IPS-18a (cell line): ENCODE measurements at regions not wholly inside any gene's neighbourhood (a gene's known extent, or its start where the extent isn't known, plus 50 kb on each side); places are given as distances from the start of the nearest gene placed in this dataset.

Source experiments
- H3K27ac ChIP-seq: one replicate; pipeline ENCODE4 v1.5.1; 2013; ENCODE audit warnings: low read length
- H3K27me3 ChIP-seq: one replicate; pipeline ENCODE4 v1.6.1; 2013; ENCODE audit warnings: mild to moderate bottlenecking, low read length; ENCODE audit not compliant: control insufficient read depth, insufficient read depth
- H3K36me3 ChIP-seq: one replicate; pipeline ENCODE4 v1.6.1; 2013; ENCODE audit warnings: low read depth, low read length; ENCODE audit not compliant: control insufficient read depth
- H3K4me1 ChIP-seq: one replicate; pipeline ENCODE4 v1.6.1; 2013; ENCODE audit warnings: low read depth, low read length; ENCODE audit not compliant: control insufficient read depth
- H3K4me3 ChIP-seq: one replicate; pipeline ENCODE4 v1.5.1; 2013; ENCODE audit warnings: low read length
- H3K9ac ChIP-seq: one replicate; pipeline ENCODE4 v1.6.1; 2013; ENCODE audit warnings: mild to moderate bottlenecking, low read length, moderate library complexity
- H3K9me3 ChIP-seq: one replicate; pipeline ENCODE4 v1.6.1; 2013; ENCODE audit warnings: low read depth, low read length; ENCODE audit not compliant: control insufficient read depth

- no peak overlapping the region for H3K4me3 ChIP-seq
- H3K4me1 ChIP-seq, result no peaks in the 10 kb centered on the region
- no peak overlapping the region for H3K9ac ChIP-seq
- H3K27ac ChIP-seq, result no peak overlapping the region
- H3K9me3 ChIP-seq, result no peaks in the 10 kb centered on the region
- no peaks in the 10 kb centered on the region for H3K36me3 ChIP-seq
- no peaks in the 10 kb centered on the region for H3K27me3 ChIP-seq
These were observed 122.8 kb upstream of the MTNR1B start for GRCh38 chr11:92846491-92847125.

GRCh38 chr11:92848578-92848977 is 120.9 kb upstream of the MTNR1B start:
- no peaks in the 10 kb centered on the region for H3K36me3 ChIP-seq
- H3K4me3 ChIP-seq, result no peak overlapping the region
- H3K27me3 ChIP-seq, result no peaks in the 10 kb centered on the region
- no peaks in the 10 kb centered on the region for H3K9me3 ChIP-seq
- H3K4me1 ChIP-seq, result no peaks in the 10 kb centered on the region
- no peak overlapping the region for H3K27ac ChIP-seq
- no peak overlapping the region for H3K9ac ChIP-seq

GRCh38 chr11:92850296-92850826 is 119.1 kb upstream of the MTNR1B start:
- no peak overlapping the region for H3K4me3 ChIP-seq
- H3K9me3 ChIP-seq, result no peaks in the 10 kb centered on the region
- no peaks in the 10 kb centered on the region for H3K36me3 ChIP-seq
- H3K9ac ChIP-seq, result no peak overlapping the region
- H3K4me1 ChIP-seq, result no peaks in the 10 kb centered on the region
- H3K27me3 ChIP-seq, result no peaks in the 10 kb centered on the region
- no peak overlapping the region for H3K27ac ChIP-seq

- no peak overlapping the region for H3K4me3 ChIP-seq
- H3K27me3 ChIP-seq, result no peaks in the 10 kb centered on the region
- H3K4me1 ChIP-seq, result no peaks in the 10 kb centered on the region
- H3K9me3 ChIP-seq, result no peaks in the 10 kb centered on the region
- no peaks in the 10 kb centered on the region for H3K36me3 ChIP-seq
- no peak overlapping the region for H3K9ac ChIP-seq
- H3K27ac ChIP-seq, result no peak overlapping the region
These were observed 117.2 kb upstream of the MTNR1B start for GRCh38 chr11:92852229-92852628.

- H3K4me3 ChIP-seq, result no peak overlapping the region
- H3K4me1 ChIP-seq, result no peaks in the 10 kb centered on the region
- no peaks in the 10 kb centered on the region for H3K27me3 ChIP-seq
- no peak overlapping the region for H3K27ac ChIP-seq
- no peak overlapping the region for H3K9ac ChIP-seq
- no peaks in the 10 kb centered on the region for H3K36me3 ChIP-seq
- no peaks in the 10 kb centered on the region for H3K9me3 ChIP-seq
These were observed 116.5 kb upstream of the MTNR1B start for GRCh38 chr11:92852946-92853345.

- H3K36me3 ChIP-seq, result no peaks in the 10 kb centered on the region
- no peaks in the 10 kb centered on the region for H3K27me3 ChIP-seq
- no peaks in the 10 kb centered on the region for H3K9me3 ChIP-seq
- H3K9ac ChIP-seq, result no peak overlapping the region
- H3K4me1 ChIP-seq, result no peaks in the 10 kb centered on the region
- no peak overlapping the region for H3K4me3 ChIP-seq
- no peak overlapping the region for H3K27ac ChIP-seq
These were observed 115.3 kb upstream of the MTNR1B start for GRCh38 chr11:92854162-92854561.

GRCh38 chr11:92854952-92855351 is 114.5 kb upstream of the MTNR1B start:
- H3K9me3 ChIP-seq, result no peaks in the 10 kb centered on the region
- no peaks in the 10 kb centered on the region for H3K4me1 ChIP-seq
- no peak overlapping the region for H3K27ac ChIP-seq
- H3K4me3 ChIP-seq, result no peak overlapping the region
- H3K27me3 ChIP-seq, result no peaks in the 10 kb centered on the region
- H3K36me3 ChIP-seq, result no peaks in the 10 kb centered on the region
- no peak overlapping the region for H3K9ac ChIP-seq

- no peaks in the 10 kb centered on the region for H3K9me3 ChIP-seq
- no peaks in the 10 kb centered on the region for H3K36me3 ChIP-seq
- H3K4me1 ChIP-seq, result no peaks in the 10 kb centered on the region
- no peaks in the 10 kb centered on the region for H3K27me3 ChIP-seq
- H3K27ac ChIP-seq, result no peak overlapping the region
- H3K9ac ChIP-seq, result no peak overlapping the region
- no peak overlapping the region for H3K4me3 ChIP-seq
These were observed 113.6 kb upstream of the MTNR1B start for GRCh38 chr11:92855607-92856405.

GRCh38 chr11:92857407-92857806 is 112.0 kb upstream of the MTNR1B start:
- Histone ChIP-seq H3K36me3 (no peaks in the 10 kb centered on the region), H3K9me3 (no peaks in the 10 kb centered on the region), H3K4me1 (no peaks in the 10 kb centered on the region), H3K27ac (no peak overlapping the region), H3K27me3 (no peaks in the 10 kb centered on the region), H3K4me3 (no peak overlapping the region), H3K9ac (no peak overlapping the region)

GRCh38 chr11:92859156-92859690 is 110.2 kb upstream of the MTNR1B start:
- no peaks in the 10 kb centered on the region for H3K9me3 ChIP-seq
- no peak overlapping the region for H3K27ac ChIP-seq
- no peaks in the 10 kb centered on the region for H3K36me3 ChIP-seq
- H3K9ac ChIP-seq, result no peak overlapping the region
- H3K4me3 ChIP-seq, result no peak overlapping the region
- no peaks in the 10 kb centered on the region for H3K4me1 ChIP-seq
- H3K27me3 ChIP-seq, result no peaks in the 10 kb centered on the region

GRCh38 chr11:92861634-92862033 is 107.8 kb upstream of the MTNR1B start:
- H3K4me3 ChIP-seq, result no peak overlapping the region
- no peak overlapping the region for H3K27ac ChIP-seq
- no peaks in the 10 kb centered on the region for H3K9me3 ChIP-seq
- H3K4me1 ChIP-seq, result no peaks in the 10 kb centered on the region
- no peaks in the 10 kb centered on the region for H3K36me3 ChIP-seq
- H3K9ac ChIP-seq, result no peak overlapping the region
- H3K27me3 ChIP-seq, result no peaks in the 10 kb centered on the region
